ENCODE measurements at regions not wholly inside any gene's neighbourhood (a gene's known extent, or its start where the extent isn't known, plus 50 kb on each side); places are given as distances from the start of the nearest gene placed in this dataset.

GRCh38 chr2:134153294-134153880, 100.5 kb upstream of the MGAT5 start:
- no peak for DNase-seq

GRCh38 chr2:134154246-134154645, 99.6 kb upstream of the MGAT5 start:
- DNase-seq, result peak; percentile 18

GRCh38 chr2:134155134-134155533, 98.7 kb upstream of the MGAT5 start:
- no peak for DNase-seq

GRCh38 chr2:134158295-134158694, 95.6 kb upstream of the MGAT5 start:
- no peak for DNase-seq

- DNase-seq, result no peak
These were observed 92.7 kb upstream of the MGAT5 start for GRCh38 chr2:134161170-134161547.

GRCh38 chr2:134163336-134163735, 90.5 kb upstream of the MGAT5 start:
- no peak for DNase-seq

- DNase-seq, result no peak
These were observed 89.6 kb upstream of the MGAT5 start for GRCh38 chr2:134164306-134164705.

GRCh38 chr2:134167015-134167414, 86.9 kb upstream of the MGAT5 start:
- DNase-seq, result no peak

- no peak for DNase-seq
These were observed 84.1 kb upstream of the MGAT5 start for GRCh38 chr2:134169788-134170187.

- DNase-seq, result no peak
These were observed 83.6 kb upstream of the MGAT5 start for GRCh38 chr2:134170294-134170693.

GRCh38 chr2:134170700-134171099, 83.2 kb upstream of the MGAT5 start:
- DNase-seq, result no peak

GRCh38 chr2:134173338-134174016, 80.4 kb upstream of the MGAT5 start:
- DNase-seq, result no peak

- no peak for DNase-seq
These were observed 79.2 kb upstream of the MGAT5 start for GRCh38 chr2:134174711-134175110.

GRCh38 chr2:134175834-134176233, 78.0 kb upstream of the MGAT5 start:
- no peak for DNase-seq

- no peak for DNase-seq
These were observed 76.4 kb upstream of the MGAT5 start for GRCh38 chr2:134177351-134177931.

- no peak for DNase-seq
These were observed 75.6 kb upstream of the MGAT5 start for GRCh38 chr2:134178138-134178877.

- peak; percentile 68 for DNase-seq
These were observed 72.7 kb upstream of the MGAT5 start for GRCh38 chr2:134181219-134181618.

GRCh38 chr2:134183679-134184078, 70.2 kb upstream of the MGAT5 start:
- no peak for DNase-seq

GRCh38 chr2:134185639-134186038, 68.2 kb upstream of the MGAT5 start:
- no peak for DNase-seq

- no peak for DNase-seq
These were observed 64.7 kb upstream of the MGAT5 start for GRCh38 chr2:134189009-134189720.

- DNase-seq, result no peak
These were observed 63.6 kb upstream of the MGAT5 start for GRCh38 chr2:134190062-134190806.

GRCh38 chr2:134190807-134191203, 63.1 kb upstream of the MGAT5 start:
- DNase-seq, result no peak

GRCh38 chr2:134191835-134192234, 62.0 kb upstream of the MGAT5 start:
- no peak for DNase-seq

Measured in CD4-positive, alpha-beta T cell treated with Interferon gamma for 1 hour (primary cell).